ENCODE measurements at regions not wholly inside any gene's neighbourhood (a gene's known extent, or its start where the extent isn't known, plus 50 kb on each side); places are given as distances from the start of the nearest gene placed in this dataset.
"Not testable (repeated sequence)": the region's sequence is repeated elsewhere in the genome, so short reads cannot be mapped to it uniquely, and the experiment has no call there.

DNA sequence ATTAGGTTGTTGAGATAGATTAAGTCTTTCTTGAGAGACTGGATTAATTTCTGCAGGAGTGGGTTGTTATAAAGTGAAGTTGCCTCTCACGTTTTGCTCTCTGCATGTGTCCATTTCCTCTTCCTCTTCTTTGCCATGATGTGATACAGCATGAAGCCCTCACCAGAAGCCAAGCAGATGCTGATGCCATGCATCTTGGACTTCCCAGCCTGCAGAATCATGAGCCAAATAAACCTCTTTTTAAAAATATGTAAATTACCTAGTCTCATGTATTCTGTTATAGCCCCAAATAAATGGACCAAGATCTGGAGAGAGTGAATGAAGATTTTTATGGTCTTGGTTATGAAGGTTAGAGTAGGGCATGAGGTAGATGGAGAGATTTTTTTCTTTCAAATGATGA lies 111.6 kb upstream of the MAN1A1 start:
- no peak for DNase-seq

DNA sequence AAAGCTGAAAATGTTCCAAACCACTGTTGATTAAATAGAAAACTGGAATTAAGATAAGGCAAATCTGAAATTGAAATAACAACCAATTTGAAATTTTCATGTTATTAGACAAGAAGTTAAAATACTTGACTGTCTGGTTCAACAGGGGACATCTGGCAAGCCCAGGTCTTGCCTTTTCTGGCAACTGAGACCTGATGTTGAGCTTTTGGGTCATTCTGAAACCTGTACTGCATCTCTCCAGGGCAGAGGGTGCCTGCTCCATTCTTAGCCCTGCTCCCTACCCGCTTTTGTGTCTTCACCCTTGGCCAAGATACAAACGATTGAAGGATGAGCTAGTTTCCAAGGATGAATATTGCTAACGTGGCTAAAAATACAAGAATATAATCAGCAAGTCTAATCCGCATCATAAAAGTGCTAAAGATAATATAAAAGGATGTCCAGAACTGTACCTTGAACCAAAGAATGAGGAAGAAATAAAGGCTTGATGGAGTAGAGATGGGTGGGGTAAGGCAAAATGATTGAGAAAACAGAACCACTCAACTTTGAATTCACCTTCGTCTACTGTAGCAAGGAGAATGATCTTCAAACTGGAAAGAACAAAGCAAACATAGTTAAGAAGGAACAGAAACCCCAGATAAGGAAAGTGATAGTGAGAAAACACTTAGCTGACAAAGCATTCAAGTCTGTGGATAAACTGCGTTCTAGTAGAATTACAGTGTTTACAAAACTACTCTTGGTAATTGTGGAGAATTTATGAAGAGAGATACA lies 109.8 kb upstream of the MAN1A1 start:
- no peak for DNase-seq

DNA sequence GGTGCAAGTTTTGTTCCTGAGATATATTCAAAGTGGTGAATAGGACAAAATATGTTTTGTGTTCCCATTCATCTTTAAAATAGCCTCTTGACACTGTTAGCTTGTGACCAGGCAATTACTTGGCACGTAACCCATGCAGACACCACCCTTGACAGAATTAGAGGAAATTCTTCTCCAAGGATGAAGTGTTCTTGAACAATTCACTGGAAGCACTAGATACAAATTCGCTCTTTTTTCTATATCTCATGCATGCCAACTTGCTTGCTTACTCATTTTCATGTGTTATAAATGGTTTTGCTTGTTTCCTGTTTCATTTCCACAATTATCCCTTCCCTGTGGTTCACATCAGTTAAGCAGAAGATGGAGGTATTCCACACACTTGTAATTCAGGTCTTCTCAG lies 105.2 kb upstream of the MAN1A1 start:
- DNase-seq, result no peak

DNA sequence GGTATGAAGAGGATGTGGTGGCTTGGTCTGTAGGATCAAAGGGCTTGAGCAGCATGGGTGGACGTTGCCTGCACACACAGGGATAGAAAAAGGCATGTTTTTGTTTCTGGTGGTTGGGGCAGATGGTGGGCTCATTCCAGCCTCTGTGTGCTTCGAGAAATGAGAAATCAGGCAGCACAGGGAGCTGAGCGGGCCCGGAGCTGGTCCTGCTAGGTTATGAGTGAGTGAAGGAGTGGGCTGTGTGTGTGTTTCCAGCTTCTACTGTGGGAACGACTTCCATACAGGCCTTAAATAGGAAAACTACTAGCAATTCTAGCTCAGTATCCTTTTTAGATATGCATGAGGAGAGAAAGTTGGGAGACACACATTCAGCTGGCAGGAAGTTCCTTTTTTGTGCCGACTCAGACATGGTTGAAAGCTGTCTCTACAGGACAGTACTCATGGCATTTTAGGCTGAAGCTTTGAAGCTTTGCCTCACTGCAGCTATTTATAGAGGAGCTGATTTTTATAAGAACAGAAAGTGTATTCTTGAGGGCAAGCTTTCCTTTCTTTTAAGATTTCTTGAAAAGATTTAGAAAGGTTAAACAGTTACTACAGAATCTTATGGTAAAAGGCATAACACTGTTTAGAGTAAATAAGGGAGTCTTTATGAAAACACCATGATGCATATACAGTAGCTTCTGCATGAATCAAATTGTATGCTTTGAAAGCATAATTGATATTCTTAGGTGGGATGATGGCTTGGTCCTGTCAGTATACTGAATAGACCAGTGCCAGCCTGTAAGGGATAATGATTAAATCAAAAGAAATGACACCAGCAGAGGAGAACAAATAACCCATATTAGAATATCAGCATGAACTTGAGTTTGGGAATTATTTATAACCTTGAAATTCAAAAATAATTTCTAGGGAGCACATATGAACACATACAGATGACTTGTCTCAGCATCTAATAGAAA lies 104.0 kb upstream of the MAN1A1 start:
- DNase-seq, result no peak

DNA sequence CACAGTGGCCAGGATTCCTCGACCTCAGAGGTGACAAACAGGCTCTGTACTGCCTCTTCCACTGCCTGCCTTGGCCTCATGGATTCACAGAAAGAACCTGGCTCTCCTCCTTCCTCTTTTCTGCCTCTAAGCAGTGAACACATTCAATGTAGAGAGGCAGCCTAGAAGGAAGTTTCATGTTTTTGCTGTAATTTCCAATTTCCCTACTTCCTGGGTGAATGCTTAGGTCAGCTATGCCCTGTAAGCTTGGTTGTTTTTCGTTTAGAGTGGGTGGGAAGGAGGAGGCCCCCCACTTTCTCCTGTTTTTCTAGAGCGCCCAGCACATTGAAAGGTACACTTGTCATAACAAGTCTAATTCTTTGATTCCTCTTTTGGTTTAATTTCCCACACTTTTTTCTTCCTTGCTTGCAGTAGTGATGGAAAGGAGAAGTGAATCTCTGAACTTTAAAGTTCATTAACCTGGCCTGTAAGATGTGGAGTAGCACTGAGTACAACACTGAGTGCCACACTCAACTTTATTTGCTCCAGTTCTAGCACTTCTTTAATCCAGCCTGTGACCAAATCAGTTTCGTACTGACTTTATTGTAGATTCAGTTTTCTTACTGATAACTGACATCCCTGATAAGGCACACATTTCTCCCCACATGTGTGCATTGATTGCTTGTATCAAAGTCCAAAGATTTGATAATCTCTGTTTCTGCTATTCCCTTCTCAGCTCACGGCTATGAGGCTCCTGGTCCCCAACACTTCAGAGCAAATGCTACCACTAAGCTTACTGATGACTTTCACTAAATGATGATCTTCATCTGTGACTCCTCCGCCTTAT lies 100.0 kb upstream of the MAN1A1 start:
- no peak for DNase-seq

DNA sequence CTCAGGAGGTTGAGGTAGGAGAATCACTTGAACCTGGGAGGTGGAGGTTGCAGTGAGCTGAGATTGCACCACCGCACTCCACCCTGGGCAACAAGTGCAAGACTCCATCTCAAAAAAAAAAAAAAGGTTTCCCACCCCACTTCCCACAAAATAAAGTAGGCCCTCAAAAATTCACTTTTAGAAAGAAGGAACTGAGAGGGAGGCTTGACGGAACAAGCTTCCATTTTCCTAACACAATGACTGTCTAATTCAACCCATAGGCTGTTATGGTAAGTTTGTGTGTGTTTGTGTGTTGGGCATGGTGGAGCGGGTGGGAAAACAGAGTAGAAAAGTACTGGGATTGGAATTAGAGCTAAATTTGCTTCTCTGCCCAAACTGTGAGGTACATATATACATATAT lies 98.4 kb upstream of the MAN1A1 start:
- DNase-seq, result no peak

DNA sequence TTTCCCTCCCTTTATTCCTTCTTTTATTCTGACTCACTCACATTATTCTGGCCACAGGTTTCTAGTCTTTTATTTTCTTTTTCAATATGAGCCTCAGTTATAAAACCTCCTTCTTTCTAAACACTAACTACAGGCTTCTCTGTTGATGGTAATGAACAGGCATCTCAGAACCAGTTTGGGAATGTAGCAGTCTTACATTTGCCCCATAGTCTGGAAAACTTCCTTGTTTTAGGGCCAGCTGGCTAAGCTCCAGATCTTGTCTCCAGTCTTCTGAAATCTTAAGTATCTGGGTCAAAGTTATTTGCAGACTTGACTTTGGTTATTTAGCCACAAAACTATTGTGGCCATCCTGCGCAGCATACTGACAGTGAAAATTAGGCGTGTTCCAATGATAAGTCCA lies 97.0 kb upstream of the MAN1A1 start:
- DNase-seq, result no peak

DNA sequence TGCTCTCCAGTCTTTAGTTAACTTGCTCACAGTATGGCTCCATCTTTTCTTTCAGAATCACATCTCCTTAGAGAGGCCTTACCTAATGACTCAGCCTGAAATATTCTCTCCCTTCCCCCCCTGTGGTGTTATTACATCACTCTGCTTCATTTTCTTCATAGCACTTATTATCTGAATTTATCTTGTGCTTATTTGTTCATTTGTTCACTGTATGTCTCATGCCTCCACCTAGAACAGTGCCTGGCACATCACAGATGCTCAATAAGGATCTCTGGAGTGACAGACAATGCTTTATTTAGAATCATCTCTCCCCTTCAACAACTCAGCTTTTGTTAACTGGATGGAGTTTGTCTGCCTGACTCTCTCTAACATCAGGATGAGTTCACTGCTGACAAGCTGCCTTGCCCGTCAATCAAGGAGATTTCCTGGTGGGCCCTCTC lies 96.6 kb upstream of the MAN1A1 start:
- DNase-seq, result no peak

DNA sequence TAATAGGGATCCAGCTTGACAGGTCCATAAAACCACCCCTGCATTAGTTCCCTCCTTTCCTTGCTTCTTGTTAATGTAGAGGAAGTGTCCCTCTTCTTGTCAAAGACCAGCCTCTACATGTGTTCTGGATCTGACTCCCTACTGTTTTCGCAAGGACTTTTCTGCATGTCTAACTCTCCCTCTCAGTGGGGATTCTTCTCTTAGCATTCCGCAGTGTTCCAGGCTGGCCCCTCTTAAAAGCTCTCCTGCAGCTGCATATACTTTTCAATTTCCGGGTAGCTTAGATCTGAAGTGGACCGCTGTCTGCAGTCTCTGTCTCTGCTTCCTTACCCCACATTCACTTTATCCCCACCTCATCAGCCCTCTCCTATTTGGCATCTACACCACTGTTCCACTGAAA lies 96.1 kb upstream of the MAN1A1 start:
- DNase-seq, result no peak

DNA sequence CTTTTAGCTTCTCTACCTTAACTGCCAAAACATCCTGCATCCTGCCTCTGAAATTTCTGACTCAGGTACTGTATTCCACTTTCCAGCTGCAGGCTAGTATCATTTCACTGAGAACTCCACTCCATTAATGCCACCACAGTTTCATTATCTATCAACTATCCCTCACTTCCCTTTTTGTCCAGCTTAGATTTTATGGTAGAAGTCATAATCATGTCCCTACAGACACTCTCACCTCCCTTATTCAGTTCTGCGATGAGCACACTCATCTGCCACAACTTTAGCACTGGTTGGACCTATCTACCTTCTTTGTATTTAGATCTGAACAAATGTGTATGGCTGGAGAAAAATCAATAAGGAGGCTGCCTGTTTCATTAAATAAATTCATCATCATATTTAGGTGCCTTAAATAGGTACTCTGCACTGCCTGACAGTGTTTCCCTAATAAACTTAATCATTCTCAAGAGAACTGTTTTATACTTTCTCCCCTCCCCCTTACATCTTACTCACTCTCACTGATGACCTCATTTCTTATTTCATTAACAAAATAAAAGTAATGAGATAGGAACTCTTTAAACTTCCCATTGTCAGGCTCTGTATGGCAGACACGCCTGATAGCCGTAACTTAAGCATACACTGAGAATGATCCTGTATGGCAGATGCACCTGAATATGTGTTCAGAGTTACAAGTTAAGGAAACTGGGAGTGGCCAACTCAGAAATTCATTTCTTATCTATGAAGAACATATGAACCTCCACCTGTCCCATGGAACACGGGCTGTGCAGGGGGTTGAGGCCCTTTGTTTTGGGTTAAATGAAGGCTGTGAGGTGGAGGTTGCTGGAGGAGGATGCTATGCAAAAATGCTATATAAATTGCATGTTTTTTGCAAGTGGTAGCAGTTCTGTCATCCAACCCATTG lies 95.3 kb upstream of the MAN1A1 start:
- DNase-seq, result no peak

DNA sequence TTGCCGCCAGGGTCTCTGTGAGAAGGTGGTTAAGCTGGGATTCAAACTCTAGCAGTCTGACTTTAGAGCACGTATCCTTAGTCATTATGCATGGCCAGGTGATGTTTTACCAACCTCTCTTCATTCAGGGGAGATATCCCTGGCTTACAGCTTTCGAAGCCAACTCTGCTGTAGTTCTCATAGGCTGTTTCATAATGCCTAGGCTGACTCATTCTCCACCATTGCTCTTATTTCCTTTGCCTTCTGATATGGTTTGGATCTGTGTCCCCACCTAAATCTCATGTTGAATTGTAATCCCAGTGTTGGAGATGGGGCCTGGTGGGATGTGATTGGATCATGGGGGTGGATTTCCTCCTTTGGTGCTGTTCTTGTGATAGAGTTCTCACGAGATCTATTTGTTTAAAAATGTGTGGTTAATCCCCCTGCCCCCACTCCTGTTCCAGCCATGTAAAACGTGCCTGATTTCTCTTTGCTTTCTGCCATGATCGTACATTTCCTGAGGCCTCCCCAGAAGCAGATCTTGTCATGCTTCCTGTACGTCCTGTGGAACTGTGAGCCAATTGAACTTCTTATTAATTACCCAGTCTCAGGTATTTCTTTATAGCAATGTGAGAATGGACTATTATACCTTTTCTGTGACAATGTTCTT lies 94.6 kb upstream of the MAN1A1 start:
- no peak for DNase-seq

DNA sequence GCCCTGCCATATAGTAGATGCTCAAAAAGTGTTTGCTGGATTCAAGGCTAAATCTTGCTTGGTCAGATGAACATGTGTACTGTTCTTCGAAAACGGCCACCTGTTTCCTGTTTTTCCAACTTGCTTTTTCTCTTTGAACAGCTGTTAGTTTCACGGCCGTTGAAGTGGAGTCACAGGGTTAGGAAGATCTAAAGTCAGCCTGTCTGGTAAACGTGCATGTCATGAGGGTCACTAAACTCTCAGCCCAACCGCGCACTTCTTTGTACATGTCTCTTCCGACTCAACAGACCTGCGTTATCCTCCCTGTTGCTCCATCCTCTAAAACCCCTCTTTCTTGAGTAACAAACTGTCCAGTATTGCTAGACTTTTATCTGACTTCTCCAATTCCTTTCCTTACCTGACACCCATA lies 93.2 kb upstream of the MAN1A1 start:
- DNase-seq, result no peak

DNA sequence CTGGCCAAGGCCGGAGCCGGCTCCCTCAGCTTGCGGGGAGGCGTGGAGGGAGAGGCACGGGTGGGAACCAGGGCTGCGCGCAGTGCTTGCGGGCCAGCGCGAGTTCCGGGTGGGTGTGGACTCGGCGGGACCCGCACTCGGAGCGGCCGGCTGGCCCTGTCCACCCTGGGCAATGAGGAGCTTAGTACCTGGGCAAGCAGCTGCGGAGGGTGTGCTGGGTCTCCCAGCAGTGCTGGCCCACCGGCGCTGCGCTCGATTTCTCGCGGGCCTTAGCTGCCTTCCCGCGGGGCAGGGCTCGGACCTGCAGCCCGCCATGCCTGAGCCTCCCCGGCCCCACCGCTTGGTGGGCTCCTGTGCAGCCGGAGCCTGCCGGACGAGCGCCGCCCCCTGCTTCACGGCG lies 91.4 kb upstream of the MAN1A1 start:
- DNase-seq, result no peak

DNA sequence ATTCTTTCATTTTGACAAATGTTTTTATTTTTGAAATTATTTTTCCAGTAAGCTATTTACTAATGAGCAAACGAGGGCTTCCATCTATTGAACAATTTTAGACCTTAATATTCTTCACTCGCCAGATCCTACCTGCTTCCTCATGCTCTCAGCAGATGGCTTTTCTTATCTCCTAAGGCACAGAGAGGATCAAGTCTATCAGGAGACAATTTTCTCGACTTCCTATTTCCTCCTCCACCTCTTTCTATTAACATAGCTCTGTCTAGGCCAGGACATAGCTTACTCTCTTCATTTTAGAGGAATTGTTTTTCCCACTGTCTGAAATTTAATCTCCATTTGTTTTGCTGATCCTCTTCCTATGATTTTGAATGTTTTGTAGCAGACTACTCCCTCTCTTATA lies 87.0 kb upstream of the MAN1A1 start:
- DNase-seq, result no peak

DNA sequence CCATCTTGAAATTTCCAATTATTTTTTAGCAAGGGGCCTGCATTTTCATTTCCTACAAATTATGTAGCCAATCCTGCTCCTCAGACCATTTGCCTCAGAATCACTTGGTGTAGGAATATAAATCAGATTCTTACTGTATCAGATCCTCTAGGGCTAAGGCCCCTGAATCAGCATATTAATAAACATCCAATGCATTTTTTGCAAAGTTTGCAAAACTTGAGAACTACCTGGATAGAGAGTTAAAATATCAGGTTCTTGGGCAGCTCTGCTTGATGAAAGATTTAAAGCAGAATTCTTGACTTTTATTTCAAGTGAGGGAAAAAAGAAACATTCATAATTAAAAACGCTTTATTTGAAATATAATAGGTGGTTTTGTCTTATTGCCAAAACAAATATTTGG lies 82.2 kb upstream of the MAN1A1 start:
- no peak for DNase-seq

DNA sequence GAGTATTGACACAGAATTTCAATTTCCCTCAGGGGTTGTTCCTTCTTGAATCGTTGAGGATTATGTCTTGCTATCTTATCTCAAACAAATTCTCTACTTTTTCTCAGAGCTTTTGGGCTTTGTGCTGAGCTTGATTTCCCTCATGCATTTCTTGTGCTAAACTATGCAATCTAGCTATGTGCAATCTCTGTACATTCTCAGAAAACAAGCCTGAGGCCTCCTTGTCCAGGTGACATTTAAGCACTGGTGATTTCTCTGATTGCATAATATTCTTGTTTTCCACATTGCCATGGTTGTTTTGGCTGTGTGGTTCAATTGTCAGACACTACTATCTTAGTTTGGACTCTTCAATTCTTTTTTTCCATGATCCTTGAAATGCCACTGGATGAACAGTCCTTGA lies 81.2 kb upstream of the MAN1A1 start:
- no peak for DNase-seq

DNA sequence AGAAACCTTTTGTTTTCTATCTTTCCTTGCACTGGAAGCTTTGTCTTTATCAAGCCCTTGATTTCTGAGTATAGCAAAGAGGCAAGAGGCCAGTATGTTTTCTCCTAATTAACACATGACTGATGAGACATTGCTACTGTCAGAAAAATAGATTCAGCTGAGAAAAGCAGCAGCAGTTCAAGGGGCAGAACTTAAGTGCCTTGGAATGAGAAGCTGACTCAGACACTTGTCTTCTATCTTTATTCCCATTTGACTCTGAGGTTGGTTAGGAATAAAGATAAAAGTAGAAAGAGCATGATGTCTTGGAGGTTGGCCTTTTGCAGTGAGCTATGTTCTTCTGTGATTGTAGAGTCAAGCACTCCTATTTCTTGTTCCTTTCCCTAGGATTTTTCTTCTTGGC lies 79.1 kb upstream of the MAN1A1 start:
- DNase-seq, result no peak

DNA sequence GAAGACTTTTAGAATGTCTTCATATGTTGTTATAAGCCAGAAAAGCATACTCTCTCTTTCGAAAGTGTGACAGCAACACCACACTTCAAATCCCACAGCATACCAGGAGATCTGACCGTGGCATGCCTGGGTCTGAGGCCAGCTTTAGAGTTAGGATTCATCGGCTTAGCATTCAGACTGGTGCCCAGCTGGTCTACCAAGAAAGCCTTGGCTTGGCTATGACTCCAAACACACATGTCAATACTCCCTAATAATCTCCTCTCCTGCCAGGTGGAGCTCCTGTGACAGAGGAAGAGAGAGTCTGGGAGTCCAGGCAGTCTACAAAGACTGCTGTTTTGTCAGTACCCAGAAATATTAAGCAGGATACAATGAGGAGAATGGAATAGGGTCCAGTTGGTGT lies 77.1 kb upstream of the MAN1A1 start:
- DNase-seq, result no peak

DNA sequence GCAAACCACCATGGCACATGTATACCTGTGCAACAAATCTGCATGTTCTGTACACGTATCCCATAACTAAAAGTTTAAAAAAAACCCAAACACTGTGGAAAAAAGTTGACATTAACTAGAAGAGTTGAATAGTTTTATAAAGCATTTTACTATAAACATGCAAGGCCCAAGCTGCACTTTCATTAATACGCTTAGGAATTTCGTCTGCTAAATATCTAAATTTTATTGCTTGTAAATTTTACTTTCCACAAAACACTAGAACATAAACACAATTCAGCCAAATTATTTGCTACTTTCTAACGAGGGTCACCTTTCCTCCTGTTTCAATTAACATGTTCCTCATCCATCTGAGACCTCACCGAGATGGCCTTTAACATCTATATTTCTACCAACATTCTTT lies 74.4 kb upstream of the MAN1A1 start:
- no peak for DNase-seq

DNA sequence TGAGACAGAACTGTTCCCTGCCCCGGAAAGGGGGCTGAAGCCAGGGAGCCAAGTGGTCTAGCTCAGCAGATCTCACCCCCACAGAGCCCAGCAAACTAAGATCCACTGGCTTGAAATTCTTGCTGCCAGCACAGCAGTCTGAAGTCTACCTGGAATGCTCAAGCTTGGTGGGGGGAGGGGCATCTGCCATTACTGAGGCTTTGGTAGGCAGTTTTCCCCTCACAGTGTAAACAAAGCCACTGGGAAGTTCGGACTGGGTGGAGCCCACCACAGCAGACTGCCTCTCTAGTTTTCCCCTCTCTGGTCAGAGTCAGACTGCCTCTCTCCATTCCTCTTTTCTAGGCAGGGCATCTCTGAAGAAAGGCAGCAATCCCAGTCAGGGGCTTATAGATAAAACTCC lies 68.5 kb upstream of the MAN1A1 start:
- not testable (repeated sequence) for DNase-seq

DNA sequence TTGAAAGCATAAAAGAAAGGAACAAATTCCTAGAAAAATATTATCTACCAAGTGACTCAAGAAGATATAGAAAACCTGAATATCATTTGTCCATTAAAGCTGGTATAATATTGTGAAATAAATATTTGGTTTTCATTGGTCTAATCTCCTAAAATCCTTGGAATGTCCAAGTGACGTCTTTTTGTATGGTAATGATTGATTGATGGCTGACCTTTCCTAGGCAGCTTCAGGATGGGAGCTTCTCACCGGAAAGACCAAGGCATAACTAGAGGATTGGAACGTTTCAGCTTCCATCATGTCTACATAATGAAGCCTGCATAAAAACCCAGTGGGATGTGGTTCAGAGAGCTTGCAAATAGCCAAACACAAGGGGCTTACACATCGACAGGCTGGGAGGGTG lies 57.6 kb upstream of the MAN1A1 start:
- DNase-seq, result no peak

DNA sequence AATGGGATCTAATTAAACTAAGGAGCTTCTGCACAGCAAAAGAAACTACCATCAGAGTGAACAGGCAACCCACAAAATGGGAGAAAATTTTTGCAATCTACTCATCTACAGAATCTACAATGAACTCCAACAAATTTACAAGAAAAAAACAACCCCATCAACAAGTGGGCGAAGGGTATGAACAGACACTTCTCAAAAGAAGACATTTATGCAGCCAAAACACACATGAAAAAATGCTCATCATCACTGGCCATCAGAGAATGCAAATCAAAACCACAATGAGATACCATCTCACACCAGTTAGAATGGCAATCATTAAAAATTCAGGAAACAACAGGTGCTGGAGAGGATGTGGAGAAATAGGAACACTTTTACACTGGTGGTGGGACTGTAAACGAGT lies 55.6 kb upstream of the MAN1A1 start:
- not testable (repeated sequence) for DNase-seq

Measured in NCI-H446 (cell line).